MG63 (cell line): ENCODE measurements at regions not wholly inside any gene's neighbourhood (a gene's known extent, or its start where the extent isn't known, plus 50 kb on each side); places are given as distances from the start of the nearest gene placed in this dataset.
A peak's percentile ranks its signal among the peaks of the same experiment; 100 is the strongest.

ENCODE experiments used
- DNase-seq: peaks from one replicate; pipeline ENCODE4 v3.0.0-alpha.2; 2020
- H3K27me3 ChIP-seq: fragments of 250-450 bp; sonication (Bioruptor Pico); 2 replicates; pipeline ENCODE4 v1.5.1; 2020; ENCODE audit warnings: mild to moderate bottlenecking, moderate library complexity
- H3K36me3 ChIP-seq: fragments of 250-450 bp; sonication (Bioruptor Pico); 2 replicates; pipeline ENCODE4 v1.5.1; 2020; ENCODE audit warnings: mild to moderate bottlenecking, moderate library complexity
- H3K4me3 ChIP-seq: fragments of 250-450 bp; sonication (Bioruptor Pico); 2 replicates; pipeline ENCODE4 v1.5.1; 2020; ENCODE audit warnings: mild to moderate bottlenecking, moderate library complexity
- H3K9me3 ChIP-seq: fragments of 250-450 bp; sonication (Bioruptor Pico); 2 replicates; pipeline ENCODE4 v1.5.1; 2020; ENCODE audit warnings: mild to moderate bottlenecking, moderate library complexity

DNA sequence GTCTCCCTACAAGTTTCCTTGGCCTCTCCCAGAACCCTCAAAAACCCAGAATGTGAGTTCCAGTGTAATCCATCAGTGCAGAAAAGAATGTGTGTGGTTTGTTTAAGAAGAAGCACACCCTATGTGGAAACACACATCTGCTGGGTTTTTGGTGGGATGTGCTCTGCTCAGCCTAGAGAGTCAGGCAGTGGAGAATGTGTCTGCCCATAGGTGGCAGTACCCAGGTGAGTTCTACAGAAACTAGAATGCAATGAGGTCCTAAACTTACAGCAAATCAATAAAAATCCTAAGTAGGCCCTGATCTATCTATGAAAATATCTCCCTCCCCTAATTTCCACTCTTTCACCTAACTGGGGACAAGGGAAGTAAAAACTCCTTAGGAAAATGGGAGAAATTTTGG is 437.3 kb downstream of the DHX35 start:
- Histone ChIP-seq H3K27me3 (no peaks in the 10 kb centered on the region), H3K4me3 (no peak overlapping the region), H3K9me3 (no peaks in the 10 kb centered on the region), H3K36me3 (no peaks in the 10 kb centered on the region)
- no peak for DNase-seq

DNA sequence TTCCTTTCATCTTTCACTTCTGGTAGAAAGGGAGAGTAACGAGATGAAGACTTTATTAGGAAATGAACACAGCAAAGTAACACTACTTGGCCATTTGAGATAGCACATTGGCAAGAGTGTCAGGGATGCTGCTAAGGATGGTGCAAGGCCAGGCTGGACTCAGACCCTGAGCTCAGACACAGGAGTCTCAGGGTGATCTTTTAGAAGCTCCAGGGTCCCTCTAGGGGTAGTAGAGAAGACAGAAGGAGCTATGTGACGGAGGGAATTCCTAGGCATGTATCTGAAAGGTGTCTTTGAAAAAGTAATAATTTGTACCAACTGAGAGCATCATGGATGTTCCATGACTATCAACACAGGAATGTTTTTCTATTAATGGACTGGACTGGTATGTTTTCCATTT is 436.5 kb downstream of the DHX35 start:
- Histone ChIP-seq H3K27me3 (no peaks in the 10 kb centered on the region), H3K4me3 (no peak overlapping the region), H3K9me3 (no peaks in the 10 kb centered on the region), H3K36me3 (no peaks in the 10 kb centered on the region)
- DNase-seq: no peak

DNA sequence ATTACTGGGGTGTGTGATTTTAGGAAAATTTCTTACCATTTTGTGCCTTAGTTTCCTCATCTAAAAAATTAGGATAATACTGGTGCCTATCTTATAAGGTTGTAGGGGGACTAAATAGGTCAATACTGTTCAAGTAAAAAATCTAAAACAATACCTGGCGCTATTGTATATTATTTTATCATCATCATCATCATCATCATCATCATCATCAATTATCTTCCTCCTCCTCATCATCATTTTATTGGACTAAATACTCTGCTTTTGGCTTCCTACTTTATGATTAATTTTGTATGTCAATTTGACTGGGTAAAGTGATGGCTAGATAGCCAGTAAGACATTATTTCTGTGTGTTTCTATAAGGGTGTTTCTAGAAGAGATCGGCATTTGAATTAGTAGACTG is 435.5 kb downstream of the DHX35 start:
- Histone ChIP-seq H3K36me3 (no peaks in the 10 kb centered on the region), H3K9me3 (no peaks in the 10 kb centered on the region), H3K27me3 (no peaks in the 10 kb centered on the region), H3K4me3 (no peak overlapping the region)
- DNase-seq: no peak

DNA sequence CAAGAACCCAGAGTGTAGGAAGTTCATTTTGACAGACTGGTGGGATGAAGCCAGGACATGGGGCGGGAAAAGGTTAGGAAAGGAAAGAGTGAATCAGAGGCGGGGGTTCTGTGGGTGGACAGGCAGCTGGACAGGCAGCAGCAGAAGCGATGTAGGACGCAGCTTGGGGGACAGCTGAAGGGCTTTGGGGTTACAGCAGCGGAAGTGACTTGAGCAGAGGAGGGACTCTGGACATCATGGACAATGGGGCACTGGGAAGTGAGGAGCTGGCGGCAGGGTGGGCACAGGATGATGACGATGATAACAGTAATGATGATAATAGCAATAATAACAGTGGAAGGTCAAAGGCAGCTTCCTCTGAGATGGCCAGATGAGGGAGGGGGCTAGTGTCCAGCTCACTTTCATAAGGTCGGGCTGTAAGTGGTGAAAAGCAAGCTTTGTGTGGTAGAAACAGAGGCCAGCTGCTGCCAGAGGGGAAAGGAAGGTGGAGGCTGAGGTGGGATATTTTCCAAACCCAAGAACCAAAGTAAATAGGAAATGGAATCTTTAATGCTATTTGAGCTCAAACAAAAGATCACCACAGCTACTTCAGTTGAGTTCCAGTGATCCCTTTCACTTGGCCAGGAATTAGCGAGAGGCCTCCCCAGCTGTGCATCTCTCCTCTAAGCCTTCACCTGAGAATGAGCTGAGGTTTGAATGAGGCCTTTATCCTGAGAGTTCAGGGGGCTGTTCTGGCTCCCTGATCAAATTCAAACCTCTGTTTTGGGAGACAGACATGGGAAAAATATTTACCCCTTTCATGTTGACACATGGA is 433.5 kb downstream of the DHX35 start:
- H3K4me3 ChIP-seq: no peak overlapping the region
- H3K36me3 ChIP-seq: no peaks in the 10 kb centered on the region
- H3K9me3 ChIP-seq: no peaks in the 10 kb centered on the region
- no peak for DNase-seq
- no peaks in the 10 kb centered on the region for H3K27me3 ChIP-seq

DNA sequence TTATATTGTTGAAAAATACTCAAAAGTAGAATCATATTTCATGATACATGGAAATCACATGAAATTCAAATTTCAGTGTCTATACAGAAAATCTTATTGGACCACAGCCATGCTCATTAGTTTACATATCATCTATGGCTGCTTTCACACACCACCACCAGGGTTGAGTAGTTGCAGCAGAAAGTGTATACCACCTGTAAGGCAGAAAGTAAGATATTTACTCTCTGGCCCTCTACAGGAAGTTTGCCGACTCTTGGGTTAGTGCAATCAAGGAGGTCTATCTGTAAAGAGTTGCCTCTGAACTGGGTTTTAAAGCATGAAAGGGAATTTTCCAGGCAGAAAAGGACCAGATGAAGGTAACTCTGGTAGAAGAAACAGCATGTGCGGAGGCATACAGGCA is 432.3 kb downstream of the DHX35 start:
- H3K9me3 ChIP-seq: no peaks in the 10 kb centered on the region
- no peak overlapping the region for H3K4me3 ChIP-seq
- no peaks in the 10 kb centered on the region for H3K27me3 ChIP-seq
- no peaks in the 10 kb centered on the region for H3K36me3 ChIP-seq
- DNase-seq: no peak

DNA sequence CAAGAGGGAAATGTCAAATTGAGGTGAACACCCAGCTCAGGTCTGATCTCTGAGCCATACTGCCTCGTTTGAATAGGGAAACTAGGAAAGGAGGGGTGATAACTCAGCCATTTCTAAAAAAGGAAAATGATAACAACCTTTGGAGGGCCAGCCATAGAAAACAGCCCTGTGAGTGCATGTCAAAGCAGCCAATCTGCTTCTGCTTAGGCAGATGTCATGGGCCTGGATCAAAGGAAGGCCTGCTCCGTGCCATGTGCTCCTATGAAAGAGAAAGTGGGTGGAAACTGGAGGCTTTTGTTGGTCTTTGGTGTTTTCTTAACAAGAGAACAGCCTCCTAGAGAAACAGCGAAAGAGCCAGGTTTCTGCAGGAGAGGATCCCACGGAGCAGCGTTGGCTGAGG is 428.0 kb downstream of the DHX35 start:
- Histone ChIP-seq H3K4me3 (no peak overlapping the region), H3K27me3 (no peaks in the 10 kb centered on the region; the same call in 1 of the 2 replicates), H3K36me3 (no peaks in the 10 kb centered on the region), H3K9me3 (no peaks in the 10 kb centered on the region)
- DNase-seq: no peak

DNA sequence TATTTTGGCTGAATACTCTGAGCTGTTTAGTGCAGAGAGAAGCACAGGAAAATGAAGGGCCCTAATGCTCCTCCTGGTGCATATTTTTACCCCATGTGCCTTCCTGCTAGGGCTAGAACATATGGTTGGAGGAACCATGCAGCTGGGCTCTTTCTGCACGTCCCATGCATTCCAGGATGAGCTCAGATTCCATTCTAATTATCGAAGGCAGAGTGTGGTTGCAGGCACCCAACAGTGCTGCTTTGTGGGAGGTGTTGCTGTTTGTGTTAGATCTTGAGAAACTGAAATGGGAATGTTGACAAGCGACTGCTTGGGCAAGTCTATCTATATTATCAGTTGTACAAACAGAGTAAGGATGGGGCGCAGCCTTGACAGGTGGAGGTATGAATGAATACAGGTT is 419.5 kb downstream of the DHX35 start:
- H3K9me3 ChIP-seq: no peaks in the 10 kb centered on the region
- no peaks in the 10 kb centered on the region; the same call in 1 of the 2 replicates for H3K27me3 ChIP-seq
- H3K36me3 ChIP-seq: no peaks in the 10 kb centered on the region
- H3K4me3 ChIP-seq: no peak overlapping the region
- DNase-seq: no peak

DNA sequence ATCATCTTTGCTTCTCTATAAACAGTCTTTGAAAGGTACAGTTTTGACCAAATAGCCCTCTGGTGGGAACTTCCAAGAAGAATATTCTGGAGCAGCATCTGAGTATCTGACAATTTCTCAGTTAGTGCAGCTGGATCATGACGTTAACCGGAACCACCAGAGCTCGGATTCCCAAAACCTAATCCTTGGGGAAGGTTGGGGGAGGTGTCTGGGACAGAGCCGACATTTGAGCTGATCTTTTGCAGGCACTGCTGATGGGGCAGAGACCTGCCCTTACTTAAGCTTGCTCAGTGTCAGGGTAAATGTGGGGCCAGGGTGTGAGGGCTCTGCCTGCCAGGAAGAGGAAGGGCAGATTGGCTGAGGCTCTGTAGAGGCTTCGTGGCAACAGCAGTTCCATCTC is 416.6 kb downstream of the DHX35 start:
- no peaks in the 10 kb centered on the region for H3K36me3 ChIP-seq
- DNase-seq: no peak
- no peaks in the 10 kb centered on the region; the same call in 1 of the 2 replicates for H3K27me3 ChIP-seq
- H3K9me3 ChIP-seq: no peaks in the 10 kb centered on the region
- no peak overlapping the region for H3K4me3 ChIP-seq

DNA sequence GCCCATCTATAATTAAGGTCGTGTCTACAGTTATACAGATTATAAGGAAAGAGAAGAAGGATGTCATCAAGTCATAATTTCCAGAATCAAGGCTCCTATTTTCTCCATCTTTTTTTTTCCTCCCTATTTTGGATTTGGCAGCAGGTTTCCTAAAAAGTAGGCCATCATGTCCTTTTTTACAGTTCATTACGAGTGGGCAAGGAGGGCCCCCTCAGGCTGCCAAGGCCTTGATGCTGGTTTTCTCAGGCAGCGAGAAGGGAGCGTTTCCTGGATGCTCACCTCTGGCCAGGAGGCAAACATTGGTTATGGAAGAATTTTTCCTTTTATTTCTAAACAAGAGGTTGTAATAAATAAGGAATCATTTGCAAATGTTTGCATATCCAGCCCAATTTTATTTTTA is 414.6 kb downstream of the DHX35 start:
- no peak overlapping the region for H3K4me3 ChIP-seq
- H3K27me3 ChIP-seq: no peaks in the 10 kb centered on the region
- H3K9me3 ChIP-seq: no peaks in the 10 kb centered on the region
- DNase-seq: no peak
- no peaks in the 10 kb centered on the region for H3K36me3 ChIP-seq

DNA sequence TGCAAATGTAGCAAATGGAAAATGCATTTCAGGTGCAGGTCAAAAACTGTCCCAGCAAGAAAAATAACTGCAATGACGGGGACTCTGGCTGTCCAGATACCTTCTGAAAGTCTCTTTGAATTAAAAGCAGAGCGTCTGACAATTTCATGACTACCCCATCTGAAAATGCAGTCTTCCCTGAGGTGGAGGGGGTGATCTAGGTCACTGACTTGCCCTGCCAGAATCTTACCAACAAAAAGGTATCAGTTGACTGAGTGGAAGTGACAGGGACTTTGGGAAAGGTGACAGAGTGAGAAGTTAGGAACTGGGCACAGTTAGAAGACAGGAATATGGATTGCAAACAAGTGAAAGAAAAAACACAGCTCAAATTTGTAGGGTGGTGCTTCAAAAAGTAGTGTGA is 402.2 kb downstream of the DHX35 start:
- no peaks in the 10 kb centered on the region for H3K9me3 ChIP-seq

DNA sequence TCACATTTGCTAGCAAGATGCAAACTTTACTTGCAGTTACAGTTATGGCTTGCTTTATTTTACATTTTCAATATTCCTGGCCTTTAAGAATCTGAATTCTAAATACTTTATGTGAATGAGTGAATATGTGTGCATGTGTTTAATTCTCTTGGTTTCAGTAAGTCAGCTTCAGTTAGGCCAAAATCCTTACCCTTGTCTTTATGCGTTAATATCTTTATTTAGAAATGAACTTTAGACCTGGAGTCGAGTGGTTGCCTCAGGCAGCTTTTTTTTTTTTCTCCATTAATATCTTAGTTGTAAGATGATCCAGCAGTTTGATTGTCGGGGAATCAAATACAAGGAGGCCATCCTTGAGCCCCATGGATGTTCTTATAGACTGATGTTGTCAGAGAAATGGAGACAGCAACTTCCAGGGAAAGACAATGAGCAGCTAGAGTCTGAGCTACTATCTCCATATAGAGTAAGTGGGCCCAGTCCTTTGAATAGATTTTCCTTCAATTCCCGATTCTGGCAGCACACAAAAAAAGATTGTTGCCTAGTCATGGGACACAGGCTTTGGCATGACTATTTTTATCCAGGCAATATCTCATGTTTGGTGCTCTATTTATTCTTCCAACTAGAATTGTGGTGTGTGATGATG is 398.0 kb downstream of the DHX35 start:
- H3K36me3 ChIP-seq: no peaks in the 10 kb centered on the region

More for the DNA sequence above, 402.2 kb downstream of the DHX35 start:
- DNase-seq: no peak
- H3K27me3 ChIP-seq: no peaks in the 10 kb centered on the region
- H3K36me3 ChIP-seq: no peaks in the 10 kb centered on the region
- H3K4me3 ChIP-seq: no peak overlapping the region

DNA sequence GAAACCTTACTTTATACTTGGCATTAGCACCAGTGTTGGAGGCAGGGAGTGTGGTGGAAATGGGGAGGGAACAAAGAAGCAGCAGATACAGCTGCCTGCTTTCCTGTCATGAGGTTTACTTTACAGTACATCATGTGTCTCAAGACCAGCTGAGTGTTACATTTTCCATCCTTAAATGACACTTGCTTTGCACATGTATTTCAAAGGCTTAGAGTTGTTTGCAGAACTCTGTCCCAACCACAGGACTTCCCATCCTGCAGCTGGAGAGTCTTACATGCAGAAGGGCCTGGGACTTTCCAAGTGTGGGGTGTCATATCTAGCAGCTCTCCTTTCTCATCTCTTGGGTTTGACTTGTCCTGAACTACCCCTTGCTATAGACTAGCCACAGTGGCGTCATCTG is 395.9 kb downstream of the DHX35 start:
- H3K36me3 ChIP-seq: no peaks in the 10 kb centered on the region
- H3K4me3 ChIP-seq: no peak overlapping the region
- 0 out of 2 replicates have a peak, but pooled peaks cover 2% of the 10 kb centered on the region for H3K27me3 ChIP-seq
- DNase-seq: no peak
- H3K9me3 ChIP-seq: no peaks in the 10 kb centered on the region

More for the DNA sequence above, 398.0 kb downstream of the DHX35 start:
- H3K4me3 ChIP-seq: no peak overlapping the region
- DNase-seq: no peak
- H3K27me3 ChIP-seq: no peaks in the 10 kb centered on the region
- H3K9me3 ChIP-seq: no peaks in the 10 kb centered on the region

DNA sequence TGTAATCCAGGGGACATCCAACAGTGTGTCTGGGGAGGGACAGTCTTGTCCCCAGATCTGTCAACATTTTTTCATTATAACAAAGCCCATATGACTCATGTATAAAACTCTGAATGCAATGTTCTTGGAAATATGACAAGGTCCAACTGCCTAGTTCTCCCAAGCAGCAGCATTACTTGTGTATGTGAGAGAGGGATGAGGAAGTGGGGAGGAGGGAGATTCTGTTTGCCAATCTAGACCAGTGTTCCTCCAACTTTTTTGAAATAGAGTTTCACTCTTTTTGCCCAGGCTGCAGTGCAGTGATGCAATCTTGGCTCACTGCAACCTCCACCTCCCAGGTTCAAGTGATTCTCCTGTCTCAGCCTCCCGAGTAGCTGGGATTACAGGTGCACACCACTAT is 394.8 kb downstream of the DHX35 start:
- H3K9me3 ChIP-seq: no peaks in the 10 kb centered on the region
- H3K36me3 ChIP-seq: no peaks in the 10 kb centered on the region
- no peak for DNase-seq
- 0 out of 2 replicates have a peak, but pooled peaks cover 2% of the 10 kb centered on the region for H3K27me3 ChIP-seq
- no peak overlapping the region for H3K4me3 ChIP-seq

DNA sequence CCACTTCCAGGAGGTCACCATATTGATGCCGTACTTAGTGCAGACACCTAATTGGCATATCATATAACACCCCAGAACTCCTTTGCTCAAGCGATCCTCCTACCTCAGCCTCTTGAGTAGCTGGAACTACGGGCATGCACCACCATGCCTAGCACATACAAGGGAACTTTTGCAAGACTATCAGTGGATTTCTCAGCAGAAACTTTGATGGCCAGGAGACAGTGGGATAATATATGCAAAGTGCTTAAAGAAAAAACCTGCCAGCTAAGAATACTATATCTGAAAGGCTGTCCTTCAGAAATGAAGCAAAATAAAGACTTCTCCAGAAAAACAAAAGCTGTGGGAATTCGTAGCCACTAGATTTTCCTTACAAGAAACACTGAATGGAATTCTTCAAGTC is 387.1 kb downstream of the DHX35 start:
- no peak for DNase-seq
- 0 out of 2 replicates have a peak, but pooled peaks cover 2% of the 10 kb centered on the region for H3K9me3 ChIP-seq
- 0 out of 2 replicates have a peak, but pooled peaks cover 2% of the 10 kb centered on the region for H3K27me3 ChIP-seq
- no peaks in the 10 kb centered on the region for H3K36me3 ChIP-seq
- H3K4me3 ChIP-seq: no peak overlapping the region

DNA sequence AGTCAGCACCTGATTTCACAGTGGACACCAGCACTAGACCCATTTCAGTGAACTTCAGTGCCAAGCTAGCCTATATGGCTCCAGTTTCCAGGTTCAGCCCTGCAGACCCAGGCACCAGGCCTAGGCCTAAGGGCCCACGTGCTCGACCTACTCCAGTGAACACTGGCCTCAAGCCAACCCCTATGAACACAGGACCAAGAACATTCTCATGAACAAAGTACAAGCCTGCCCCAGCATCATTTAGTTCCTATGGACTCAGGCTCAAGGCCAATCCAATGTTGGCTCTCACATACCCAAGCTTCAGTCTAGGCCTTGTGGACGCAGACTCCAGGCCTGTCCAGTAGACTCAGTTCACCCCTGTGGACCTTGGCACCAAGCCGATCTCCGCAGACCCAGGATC is 385.5 kb downstream of the DHX35 start:
- Histone ChIP-seq H3K9me3 (0 out of 2 replicates have a peak, but pooled peaks cover 2% of the 10 kb centered on the region), H3K36me3 (no peaks in the 10 kb centered on the region), H3K4me3 (no peak overlapping the region), H3K27me3 (no peaks in the 10 kb centered on the region; the same call in 1 of the 2 replicates)
- no peak for DNase-seq

DNA sequence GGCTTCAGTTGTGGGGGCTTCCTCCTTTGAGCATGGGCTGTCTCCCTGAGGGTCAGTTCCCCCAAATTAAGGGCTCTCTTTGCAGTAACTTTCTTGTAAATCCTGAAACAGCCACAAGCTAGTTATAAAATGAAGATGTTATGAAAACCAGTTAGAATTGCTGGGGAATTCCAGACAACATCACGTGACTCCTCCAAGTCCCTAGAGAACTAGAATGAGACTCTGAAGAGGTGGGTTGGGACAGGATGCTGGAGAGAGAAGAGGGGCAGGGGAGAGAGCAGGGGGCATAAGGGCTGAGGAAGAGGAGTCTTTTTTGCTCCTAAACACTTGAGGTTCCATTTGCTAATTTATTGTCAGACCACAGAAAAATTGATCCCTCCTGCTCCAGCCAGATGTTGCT is 380.3 kb downstream of the DHX35 start:
- no peak for DNase-seq

DNA sequence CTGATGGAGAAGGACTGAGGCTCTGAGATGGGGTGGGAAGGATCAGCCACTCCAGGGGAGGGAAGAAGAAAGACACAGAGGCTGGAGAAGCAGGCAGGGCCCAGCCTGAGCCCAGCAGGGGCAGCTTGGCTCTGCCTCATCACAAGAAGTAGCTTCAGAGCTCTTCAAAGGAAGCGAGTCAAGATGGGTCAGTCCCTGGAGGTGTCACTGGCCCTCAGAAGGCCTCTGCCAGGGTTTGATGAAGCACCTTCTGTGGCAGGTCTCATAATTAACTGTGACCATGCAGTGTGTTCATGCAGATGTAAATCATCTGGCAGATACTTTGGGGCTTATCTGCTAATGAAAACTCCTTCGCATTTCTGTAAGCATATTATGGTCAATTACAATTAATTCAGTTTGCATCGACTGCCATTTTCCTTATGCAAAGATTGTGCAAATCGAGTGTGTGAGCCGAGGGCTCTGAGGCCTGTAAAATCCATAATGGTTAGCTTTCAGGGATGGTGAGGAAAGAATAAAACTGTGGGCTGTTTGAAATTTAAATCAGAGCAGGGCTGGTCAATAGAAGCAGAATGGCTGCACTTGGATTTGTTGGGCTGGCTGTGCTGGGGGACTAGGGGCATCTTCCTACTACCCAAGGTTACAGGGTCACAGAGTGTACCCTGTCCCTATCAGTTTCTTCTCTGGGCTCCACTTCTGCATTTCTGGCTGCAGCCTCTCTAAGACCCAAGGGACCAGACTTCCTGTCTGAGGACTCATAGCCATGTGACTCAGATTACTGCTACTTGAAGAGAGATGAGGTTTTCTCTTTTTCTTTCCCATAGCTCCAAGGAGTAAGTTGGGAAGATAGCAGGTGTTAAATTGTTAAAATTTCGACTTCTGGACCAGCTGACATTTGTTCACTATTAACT is 376.6 kb downstream of the DHX35 start:
- Histone ChIP-seq H3K27me3 (no peaks in the 10 kb centered on the region; the same call in 1 of the 2 replicates), H3K4me3 (no peak overlapping the region), H3K9me3 (no peaks in the 10 kb centered on the region), H3K36me3 (no peaks in the 10 kb centered on the region)
- peak; percentile 8 for DNase-seq

More for the DNA sequence above, 380.3 kb downstream of the DHX35 start:
- Histone ChIP-seq H3K36me3 (no peaks in the 10 kb centered on the region), H3K27me3 (no peaks in the 10 kb centered on the region; the same call in 1 of the 2 replicates), H3K9me3 (no peaks in the 10 kb centered on the region), H3K4me3 (no peak overlapping the region)
